NB4 (cell line): ENCODE measurements at regions not wholly inside any gene's neighbourhood (a gene's known extent, or its start where the extent isn't known, plus 50 kb on each side); places are given as distances from the start of the nearest gene placed in this dataset.

Source experiments
- DNase-seq: peaks from one replicate; pipeline ENCODE4 v3.0.0; 2010; ENCODE audit warnings: low read depth
- H3K4me3 ChIP-seq: one replicate; pipeline ENCODE4 v1.5.1; 2011; ENCODE audit warnings: mild to moderate bottlenecking, low read depth, low read length, moderate library complexity
- CTCF ChIP-seq: IDR thresholded peaks from one replicate; pipeline ENCODE4 v1.5.1; 2012; ENCODE audit warnings: low read depth, low read length
- MYC ChIP-seq: IDR thresholded peaks from 2 replicates; pipeline ENCODE4 v1.6.1; 2011; ENCODE audit warnings: low read depth, low read length
- POLR2A ChIP-seq: IDR thresholded peaks from 2 replicates; pipeline ENCODE4 v1.6.1; 2011; ENCODE audit warnings: mild to moderate bottlenecking; ENCODE audit not compliant: insufficient read length; ENCODE audit errors: extremely low read depth
- TF ChIP-seq, protein P1 (sequence below): IDR thresholded peaks from 2 replicates; pipeline ENCODE4 v1.6.1; 2011; ENCODE audit warnings: low read depth, low read length

DNA sequence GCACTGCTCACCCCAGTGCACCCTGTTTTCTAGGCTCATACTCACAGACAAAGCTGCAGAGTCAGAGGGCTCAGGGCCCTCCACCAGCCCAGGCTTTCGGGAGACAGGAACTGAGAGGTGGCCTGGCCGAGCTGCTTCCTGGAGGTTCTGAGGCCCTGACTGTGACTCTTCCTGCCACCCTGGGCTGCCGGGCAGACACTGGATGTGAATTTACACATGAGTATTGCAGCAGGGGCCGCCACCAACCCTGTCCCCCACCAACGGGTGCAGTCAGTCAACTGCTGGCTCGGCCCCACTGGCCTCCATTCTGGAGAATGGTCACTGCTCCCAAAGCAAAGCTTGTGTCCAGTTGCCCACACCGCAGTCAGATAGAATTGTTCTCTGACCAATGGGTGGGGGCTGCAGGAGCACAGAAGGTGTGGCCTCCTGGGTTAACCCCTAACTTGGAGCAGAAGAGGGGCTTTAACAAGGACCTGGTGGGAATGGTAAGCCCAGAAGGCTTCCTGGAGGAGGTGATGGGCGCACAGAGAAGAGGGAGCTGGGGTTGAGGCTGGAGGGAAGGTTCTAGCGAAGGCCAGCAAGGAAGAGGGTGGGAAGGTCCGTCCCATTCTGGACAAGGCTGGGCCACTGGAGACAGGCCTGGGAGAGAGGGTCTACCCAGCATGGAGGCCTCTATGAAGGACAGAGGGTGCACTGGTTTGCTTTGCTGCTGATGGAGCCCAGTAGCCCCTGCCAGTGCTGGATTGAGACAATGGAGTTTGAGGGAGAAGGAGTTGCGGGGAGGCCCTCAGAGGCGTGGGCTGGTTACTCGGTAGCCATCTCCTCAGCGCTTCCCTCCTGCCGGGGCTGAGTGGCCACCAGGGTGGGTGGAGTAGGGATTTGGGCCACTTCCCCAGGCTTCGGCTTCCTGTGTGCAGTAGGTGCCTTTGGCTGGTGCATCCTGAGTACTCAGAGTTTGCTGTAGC lies 135.3 kb downstream of the CPZ start:
- TF ChIP-seq, protein P1, sequence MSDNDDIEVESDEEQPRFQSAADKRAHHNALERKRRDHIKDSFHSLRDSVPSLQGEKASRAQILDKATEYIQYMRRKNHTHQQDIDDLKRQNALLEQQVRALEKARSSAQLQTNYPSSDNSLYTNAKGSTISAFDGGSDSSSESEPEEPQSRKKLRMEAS: no peak
- TF ChIP-seq MYC: no peak
- no peak for TF ChIP-seq CTCF
- TF ChIP-seq POLR2A: no peak

GRCh38 chr4:8727131-8727530 lies 134.6 kb downstream of the CPZ start:
- no peak overlapping the region for H3K4me3 ChIP-seq
- TF ChIP-seq POLR2A: no peak
- DNase-seq: no peak

More for the DNA sequence above, 135.3 kb downstream of the CPZ start:
- no peak overlapping the region for H3K4me3 ChIP-seq
- DNase-seq: peak; percentile 49

DNA sequence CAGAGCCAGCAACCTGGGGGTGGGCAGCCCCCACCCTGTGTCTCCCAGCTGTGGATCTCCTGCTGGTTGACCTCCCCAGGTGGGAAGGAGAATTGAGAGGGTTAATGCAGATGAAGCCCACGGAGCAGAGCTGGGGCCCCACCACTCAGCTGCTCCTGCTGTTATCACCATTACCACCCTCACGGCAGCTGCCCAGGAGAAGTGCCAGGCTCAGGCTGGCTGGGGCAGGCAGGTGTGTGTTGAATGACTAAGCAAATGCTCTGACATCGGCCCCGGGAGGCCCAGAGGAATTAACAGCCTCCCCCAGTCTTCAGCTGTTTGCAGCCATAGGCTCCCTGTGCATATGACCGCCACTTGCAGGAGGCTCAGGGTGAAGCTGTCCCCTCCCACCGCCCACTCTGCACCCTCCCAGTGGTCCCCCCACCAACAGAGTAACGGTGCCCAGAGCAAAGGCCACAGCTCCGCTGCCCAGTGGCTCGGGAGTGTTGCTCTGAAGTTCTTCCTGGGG lies 133.8 kb downstream of the CPZ start:
- DNase-seq: no peak
- TF ChIP-seq, protein P1: no peak
- TF ChIP-seq MYC (no peak), POLR2A (no peak), CTCF (no peak)
- H3K4me3 ChIP-seq: no peak overlapping the region

GRCh38 chr4:8725845-8726244 lies 133.3 kb downstream of the CPZ start:
- no peak for DNase-seq
- no peak for TF ChIP-seq MYC
- TF ChIP-seq, protein P1: no peak
- TF ChIP-seq POLR2A: no peak
- no peak for TF ChIP-seq CTCF
- no peak overlapping the region for H3K4me3 ChIP-seq

DNA sequence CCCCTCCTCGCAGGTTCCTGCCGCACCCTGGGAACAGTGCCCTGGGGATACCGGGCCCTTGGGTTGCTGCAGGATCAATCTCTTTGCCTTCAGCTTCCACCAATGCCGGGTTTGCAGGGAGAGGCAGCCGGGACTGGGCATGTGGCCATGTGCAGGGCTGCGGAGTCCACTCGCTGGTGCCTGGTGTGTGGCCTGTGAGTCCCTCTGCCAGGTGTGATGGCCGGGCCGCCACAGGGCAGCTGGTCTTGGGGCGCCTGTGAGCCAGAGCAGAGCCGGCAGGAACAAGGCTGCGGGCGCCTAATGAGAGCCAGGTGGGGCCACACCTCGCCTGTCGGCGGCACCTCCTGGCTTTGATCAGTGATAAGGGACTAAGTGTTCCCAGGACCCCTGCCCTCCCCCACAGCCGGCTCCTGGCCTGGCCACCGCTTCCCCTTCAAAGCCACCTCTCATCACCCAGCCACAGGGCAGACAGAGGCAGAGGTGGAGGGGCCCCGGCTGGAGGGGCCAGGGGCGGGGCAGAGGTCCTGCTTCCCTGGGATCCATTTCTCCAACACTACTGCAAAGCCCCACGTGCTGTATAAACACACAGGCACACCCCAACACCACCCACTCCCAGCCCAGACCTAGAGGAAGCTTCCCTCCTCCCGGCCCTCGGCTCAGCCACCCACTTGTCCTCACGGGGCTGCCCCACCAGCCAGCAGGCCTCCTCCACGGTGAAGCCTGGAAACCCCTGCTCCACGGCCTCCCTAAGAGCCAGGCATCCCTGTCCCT lies 132.7 kb downstream of the CPZ start:
- no peak overlapping the region for H3K4me3 ChIP-seq
- TF ChIP-seq CTCF: no peak
- TF ChIP-seq, protein P1: no peak
- DNase-seq: no peak
